ENCODE measurements at regions not wholly inside any gene's neighbourhood (a gene's known extent, or its start where the extent isn't known, plus 50 kb on each side); places are given as distances from the start of the nearest gene placed in this dataset.

GRCh38 chr6:40293060-40293459, 294.1 kb downstream of the LRFN2 start:
- Histone ChIP-seq H2AFZ (no peak overlapping the region), H3K27me3 (ENCODE audit: insufficient read depth, low read depth) (peaks cover 14% of the 10 kb centered on the region; the same call in 1 of the 2 replicates)

GRCh38 chr6:40290816-40291215, 296.3 kb downstream of the LRFN2 start:
- no peaks in the 10 kb centered on the region for H3K36me3 ChIP-seq (ENCODE audit: low read depth)
- no peaks in the 10 kb centered on the region for H4K20me1 ChIP-seq (ENCODE audit: insufficient read depth)
- no peak overlapping the region for H2AFZ ChIP-seq
- ChIA-PET CTCF (no interaction called here), POLR2A (ENCODE audit: unreplicated experiment) (no interaction called here)
- no TSS peak for BruUV-seq (replicated peaks)
- H3K27ac ChIP-seq, result no peak overlapping the region
- H3K4me3 ChIP-seq, result no peak overlapping the region
- no peak overlapping the region for H3K4me2 ChIP-seq
- H3K4me1 ChIP-seq (replicated peaks; ENCODE audit: insufficient read depth), result no peaks in the 10 kb centered on the region
- TF ChIP-seq EZH2 (IDR thresholded peaks at IDR 0.05; ENCODE audit: low read depth) (no peak), CTCF (conservative IDR thresholded peaks at IDR 0.05) (no peak)
- no peaks in the 10 kb centered on the region for H3K9me3 ChIP-seq (ENCODE audit: insufficient read depth, low read depth)
- DNase-seq, result no peak
- intact Hi-C loops (cut with micrococcal nuclease; ENCODE audit: unreplicated experiment), result no loop called here
- peaks cover 26% of the 10 kb centered on the region; the same call in 1 of the 2 replicates for H3K27me3 ChIP-seq (ENCODE audit: insufficient read depth, low read depth)
- H3K9me2 ChIP-seq (ENCODE audit: insufficient read depth), result no peaks in the 10 kb centered on the region
- no peaks in the 10 kb centered on the region for H3K79me2 ChIP-seq (ENCODE audit: low read depth)
- no peaks in the 10 kb centered on the region for H3F3A ChIP-seq (ENCODE audit: insufficient read depth, low read depth)

More at GRCh38 chr6:40293060-40293459, 294.1 kb downstream of the LRFN2 start:
- no peaks in the 10 kb centered on the region for H4K20me1 ChIP-seq (ENCODE audit: insufficient read depth)
- H3K79me2 ChIP-seq (ENCODE audit: low read depth), result no peaks in the 10 kb centered on the region
- H3K36me3 ChIP-seq (ENCODE audit: low read depth), result no peaks in the 10 kb centered on the region
- H3K9me3 ChIP-seq (ENCODE audit: insufficient read depth, low read depth), result no peaks in the 10 kb centered on the region
- intact Hi-C loops (cut with micrococcal nuclease; ENCODE audit: unreplicated experiment), result no loop called here
- H3K27ac ChIP-seq, result no peak overlapping the region
- H3K4me3 ChIP-seq, result no peak overlapping the region
- H3K9me2 ChIP-seq (ENCODE audit: insufficient read depth), result no peaks in the 10 kb centered on the region
- TF ChIP-seq EZH2 (IDR thresholded peaks at IDR 0.05; ENCODE audit: low read depth) (no peak), CTCF (conservative IDR thresholded peaks at IDR 0.05) (no peak)
- DNase-seq, result no peak
- BruUV-seq (replicated peaks), result no TSS peak
- no peak overlapping the region for H3K4me2 ChIP-seq
- CTCF ChIA-PET, result no interaction called here
- no peaks in the 10 kb centered on the region for H3K4me1 ChIP-seq (replicated peaks; ENCODE audit: insufficient read depth)
- H3F3A ChIP-seq (ENCODE audit: insufficient read depth, low read depth), result no peaks in the 10 kb centered on the region
- POLR2A ChIA-PET (ENCODE audit: unreplicated experiment), result no interaction called here

GRCh38 chr6:40288919-40289318, 298.2 kb downstream of the LRFN2 start:
- no TSS peak for BruUV-seq (replicated peaks)
- Histone ChIP-seq H3K27ac (no peak overlapping the region), H3K36me3 (ENCODE audit: low read depth) (no peaks in the 10 kb centered on the region), H3K4me1 (replicated peaks; ENCODE audit: insufficient read depth) (no peaks in the 10 kb centered on the region), H3K4me3 (no peak overlapping the region), H3K4me2 (no peak overlapping the region), H3K79me2 (ENCODE audit: low read depth) (no peaks in the 10 kb centered on the region), H3K9me2 (ENCODE audit: insufficient read depth) (no peaks in the 10 kb centered on the region), H2AFZ (no peak overlapping the region), H3F3A (ENCODE audit: insufficient read depth, low read depth) (no peaks in the 10 kb centered on the region), H4K20me1 (ENCODE audit: insufficient read depth) (no peaks in the 10 kb centered on the region), H3K9me3 (ENCODE audit: insufficient read depth, low read depth) (no peaks in the 10 kb centered on the region), H3K27me3 (ENCODE audit: insufficient read depth, low read depth) (peaks cover 40% of the 10 kb centered on the region)
- ChIA-PET CTCF (no interaction called here), POLR2A (ENCODE audit: unreplicated experiment) (no interaction called here)
- intact Hi-C loops (cut with micrococcal nuclease; ENCODE audit: unreplicated experiment), result no loop called here
- DNase-seq, result no peak
- TF ChIP-seq CTCF (conservative IDR thresholded peaks at IDR 0.05) (no peak), EZH2 (IDR thresholded peaks at IDR 0.05; ENCODE audit: low read depth) (no peak)
